ENCODE measurements at regions not wholly inside any gene's neighbourhood (a gene's known extent, or its start where the extent isn't known, plus 50 kb on each side); places are given as distances from the start of the nearest gene placed in this dataset.

DNA sequence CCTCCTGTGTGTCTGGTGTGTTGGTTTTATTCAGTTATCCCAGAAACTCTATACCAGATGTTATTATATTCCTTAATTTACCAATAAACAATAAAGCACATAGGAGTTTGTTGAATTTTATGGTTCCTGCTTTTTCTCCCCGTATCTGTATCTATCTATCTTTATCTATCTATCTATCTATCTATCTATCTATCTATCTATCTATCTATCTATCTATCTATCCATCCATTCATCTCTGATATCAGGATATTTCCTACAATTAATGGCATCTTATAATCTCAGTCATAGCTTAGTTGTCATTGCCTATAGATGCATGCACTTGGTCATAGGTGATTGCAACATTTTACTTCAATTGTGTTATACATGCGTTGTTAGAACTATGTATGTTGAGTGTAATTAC, 500.2 kb upstream of the ZEB2 start:
- DNase-seq (ENCODE audit: low read depth) = no peak

DNA sequence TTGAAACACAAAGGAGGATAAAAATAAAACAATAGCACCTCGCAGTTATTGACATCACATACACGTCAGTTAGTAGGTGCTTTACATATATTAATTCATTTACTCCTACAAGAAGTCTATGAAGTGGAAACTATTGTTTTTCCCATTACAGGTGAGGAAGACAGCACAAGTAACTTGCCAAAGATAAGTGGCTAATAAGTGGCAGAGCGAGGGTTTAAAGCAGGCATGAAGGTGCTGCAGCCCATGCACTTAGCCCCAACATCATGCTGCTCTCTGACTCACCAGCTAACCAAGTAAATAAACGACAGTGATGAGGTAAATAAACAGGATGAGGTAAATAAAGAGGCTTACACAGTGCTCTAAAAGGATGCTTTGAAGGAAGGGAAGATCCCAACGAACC, 498.6 kb upstream of the ZEB2 start:
- no peak for DNase-seq (ENCODE audit: low read depth)

DNA sequence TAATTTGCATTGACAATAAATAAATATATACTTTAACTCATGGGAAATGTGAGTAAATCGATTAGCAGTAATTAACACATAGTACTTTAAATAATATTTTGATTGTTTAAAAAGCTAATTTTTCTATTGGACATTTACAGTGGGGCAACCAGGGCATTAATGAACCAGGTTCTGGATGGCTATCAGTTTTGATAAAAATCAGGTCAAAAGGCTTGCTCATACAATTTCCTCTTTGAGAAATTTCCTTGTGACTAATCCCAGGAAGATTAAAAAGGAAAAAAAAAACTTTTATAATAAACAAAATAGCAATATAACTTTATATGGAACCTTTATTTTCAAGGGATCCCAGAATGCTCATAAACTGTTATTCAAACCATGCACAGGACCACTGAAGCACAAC, 497.2 kb upstream of the ZEB2 start:
- DNase-seq (ENCODE audit: low read depth) = no peak

DNA sequence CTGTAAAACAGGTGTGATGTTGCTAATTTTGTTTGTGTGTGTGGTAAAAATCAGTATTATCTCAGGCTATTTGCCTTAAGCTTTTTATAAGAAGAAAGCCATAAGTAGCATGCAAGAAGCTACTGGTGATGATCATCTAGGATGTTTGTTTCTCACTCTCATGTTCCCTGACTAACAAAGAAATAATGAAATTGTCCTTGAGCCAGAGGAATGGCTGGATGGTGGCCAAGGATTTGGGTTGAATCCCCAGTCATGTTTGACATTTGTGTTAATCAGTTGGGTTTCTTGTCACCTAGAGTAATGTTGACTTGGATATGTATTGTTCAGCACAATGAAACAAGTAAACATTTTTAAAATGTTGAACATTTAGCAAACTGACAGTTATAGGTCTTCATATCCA, 496.8 kb upstream of the ZEB2 start:
- no peak for DNase-seq (ENCODE audit: low read depth)

DNA sequence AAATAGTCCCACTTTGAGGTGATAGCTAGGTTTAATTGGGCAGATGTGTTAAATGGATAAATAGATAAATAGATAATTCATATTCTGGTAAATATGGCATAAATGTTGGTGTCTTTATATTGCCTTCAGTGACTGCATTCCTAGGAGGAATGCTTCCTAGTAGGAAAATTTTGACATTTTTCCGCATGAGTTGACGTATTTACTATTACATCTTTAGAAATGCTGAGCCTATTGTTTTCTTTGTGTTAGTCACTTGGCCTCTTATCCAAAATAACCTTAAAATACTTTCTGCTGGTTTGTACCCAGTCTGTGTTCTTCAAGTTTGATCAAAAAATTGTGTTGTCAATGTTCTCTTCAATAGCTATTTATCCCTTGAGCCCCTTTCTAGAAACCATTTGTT, 495.6 kb upstream of the ZEB2 start:
- no peak for DNase-seq (ENCODE audit: low read depth)

DNA sequence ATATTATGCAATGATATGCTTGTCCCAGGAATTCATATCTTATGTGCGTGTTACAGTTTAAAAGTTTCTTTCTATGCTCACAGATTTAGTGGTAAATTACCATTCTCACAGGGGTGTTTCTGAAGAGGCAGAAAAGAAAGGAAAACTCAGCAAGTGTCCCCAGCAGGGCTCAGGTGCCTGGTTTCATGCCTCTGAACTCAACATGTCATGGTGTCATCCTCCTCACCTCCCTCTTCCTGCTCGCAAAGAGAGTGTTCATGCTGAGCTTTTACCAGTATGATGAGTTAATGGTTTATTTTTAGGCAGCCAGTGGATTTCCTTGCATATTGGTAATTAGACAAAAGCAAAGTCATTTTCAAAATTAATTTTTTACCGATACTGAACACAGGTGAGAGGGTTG, 492.9 kb upstream of the ZEB2 start:
- DNase-seq (ENCODE audit: low read depth) = no peak

DNA sequence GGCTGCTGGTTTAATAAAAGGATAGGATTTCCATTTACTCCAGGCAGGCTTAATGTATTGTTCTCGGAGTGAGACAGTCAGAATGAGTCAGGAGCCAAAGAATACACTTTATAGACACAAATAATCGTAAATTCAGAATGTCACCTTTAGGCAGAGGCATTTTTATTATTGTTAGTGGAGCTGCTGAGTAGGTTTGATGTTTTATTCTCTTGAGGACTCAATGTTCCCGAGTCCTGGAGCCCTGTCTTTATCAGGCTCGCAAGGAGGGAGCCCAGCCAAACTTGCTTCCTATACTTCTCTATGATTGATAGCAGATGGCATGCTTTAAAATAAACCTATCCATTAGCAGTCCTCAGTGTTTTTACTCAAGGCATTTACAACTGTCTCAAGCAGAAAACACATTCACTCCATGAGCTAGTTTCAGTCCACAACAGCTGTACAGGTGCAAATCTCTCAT, 492.3 kb upstream of the ZEB2 start:
- DNase-seq (ENCODE audit: low read depth) = peak; percentile 41

DNA sequence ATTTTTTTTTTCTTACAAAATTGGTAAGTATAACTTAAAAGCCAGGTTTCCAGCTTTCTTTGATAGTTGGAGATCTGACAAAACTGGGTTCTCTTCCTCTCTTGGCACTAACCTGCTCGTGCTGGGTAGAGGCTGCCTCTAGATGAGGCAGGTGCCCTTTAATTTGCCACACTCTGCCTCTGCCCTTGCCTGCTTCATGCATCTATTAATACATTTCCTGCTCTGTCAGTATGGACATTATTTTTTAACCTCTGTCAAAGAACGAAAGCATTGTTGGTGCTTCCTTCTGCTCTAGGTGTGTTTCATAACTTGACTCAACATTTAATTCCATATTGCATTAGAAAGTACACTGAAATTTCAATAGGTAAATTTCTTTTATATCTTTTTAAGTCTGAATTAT, 490.7 kb upstream of the ZEB2 start:
- no peak for DNase-seq (ENCODE audit: low read depth)

DNA sequence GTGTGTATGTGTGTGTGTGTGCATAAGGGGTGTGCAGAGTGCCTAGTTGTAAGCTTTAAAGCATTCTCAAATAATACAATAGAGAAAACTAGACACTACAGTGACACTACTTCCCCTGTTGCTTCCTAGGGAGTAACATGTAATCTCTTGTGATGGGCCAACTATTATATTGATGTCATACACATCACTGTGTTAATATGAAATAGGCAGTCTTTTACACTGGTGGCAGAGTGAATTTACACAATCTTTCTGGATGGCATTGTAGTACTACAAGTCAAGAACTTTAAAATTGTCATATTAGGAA, 488.0 kb upstream of the ZEB2 start:
- no peak for DNase-seq (ENCODE audit: low read depth)

DNA sequence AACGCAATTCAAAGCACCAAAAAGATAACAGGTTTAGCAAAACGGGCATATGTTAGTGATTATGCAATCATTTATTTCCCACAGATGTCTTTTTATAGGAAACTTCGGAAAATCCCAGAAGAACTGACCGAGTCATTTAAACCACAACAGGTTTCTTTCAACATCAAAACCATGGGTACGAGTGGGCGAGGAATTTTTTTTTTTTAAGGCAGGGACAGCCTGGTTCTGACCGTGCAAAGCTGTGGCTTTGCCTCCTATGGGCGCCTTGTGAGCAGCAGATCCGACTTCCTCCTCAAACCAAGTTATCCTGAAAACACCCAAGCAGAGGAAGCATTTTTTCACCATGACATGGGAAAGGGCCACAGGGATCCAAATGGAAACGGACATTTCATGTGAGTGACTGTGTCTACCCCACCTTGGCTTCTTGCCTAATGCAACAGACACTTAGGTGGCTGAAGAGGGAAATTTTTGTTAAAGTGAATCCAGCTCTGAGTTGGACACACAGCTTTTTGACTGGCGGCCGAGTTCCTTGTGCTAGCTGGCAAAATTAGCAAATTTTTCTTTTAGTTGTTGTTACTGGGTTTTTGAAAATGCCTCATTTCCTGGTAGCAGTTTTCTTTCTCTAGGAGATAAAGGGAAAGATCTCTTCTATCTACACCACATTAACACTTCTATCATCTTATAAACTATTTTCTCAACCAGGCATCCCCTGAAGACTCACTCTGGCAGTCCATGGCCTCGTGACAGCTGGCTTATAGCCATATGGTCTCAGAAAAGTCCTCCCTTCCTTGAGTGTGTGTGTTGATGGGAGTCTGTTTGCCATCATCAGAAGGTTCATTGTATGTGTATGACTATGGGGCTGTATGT, 487.4 kb upstream of the ZEB2 start:
- DNase-seq (ENCODE audit: low read depth) = peak; percentile 99

DNA sequence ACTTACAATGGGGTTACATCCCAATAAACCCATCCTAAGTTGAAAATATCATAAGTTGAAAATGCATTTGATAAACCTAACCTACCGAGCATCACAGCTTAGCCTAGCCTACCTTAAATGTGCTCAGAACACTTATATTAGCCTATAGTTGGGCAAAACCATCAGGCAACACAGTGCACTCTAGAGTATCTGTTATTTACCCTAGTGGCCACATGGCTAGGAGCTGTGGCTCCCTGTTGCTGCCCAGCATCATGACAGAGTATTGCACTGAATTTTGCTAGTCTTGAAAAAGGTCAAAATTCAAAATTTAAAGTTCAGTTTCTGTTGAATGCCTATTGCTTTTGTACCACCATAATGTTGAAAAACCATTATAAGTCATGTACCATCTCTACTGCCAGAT, 482.7 kb upstream of the ZEB2 start:
- no peak for DNase-seq (ENCODE audit: low read depth)

DNA sequence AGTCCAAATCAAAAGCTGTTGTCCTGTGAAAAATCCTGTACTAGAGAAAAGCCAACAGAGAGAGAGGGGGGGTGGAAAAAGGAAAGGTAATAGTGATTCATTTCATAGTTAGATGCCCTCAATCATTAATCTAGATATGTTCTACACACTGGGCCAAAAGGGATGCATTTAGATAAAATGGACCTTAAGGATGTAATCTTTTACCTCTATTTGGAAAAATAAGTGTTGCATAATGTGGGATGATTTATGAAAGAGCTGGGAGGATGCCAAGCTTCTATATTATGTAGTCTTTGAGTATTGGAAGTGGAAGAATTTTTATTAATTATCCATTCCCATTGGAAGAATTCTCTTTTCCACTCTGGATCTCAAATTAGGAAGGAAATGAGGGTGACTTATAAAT, 480.5 kb upstream of the ZEB2 start:
- no peak for DNase-seq (ENCODE audit: low read depth)

DNA sequence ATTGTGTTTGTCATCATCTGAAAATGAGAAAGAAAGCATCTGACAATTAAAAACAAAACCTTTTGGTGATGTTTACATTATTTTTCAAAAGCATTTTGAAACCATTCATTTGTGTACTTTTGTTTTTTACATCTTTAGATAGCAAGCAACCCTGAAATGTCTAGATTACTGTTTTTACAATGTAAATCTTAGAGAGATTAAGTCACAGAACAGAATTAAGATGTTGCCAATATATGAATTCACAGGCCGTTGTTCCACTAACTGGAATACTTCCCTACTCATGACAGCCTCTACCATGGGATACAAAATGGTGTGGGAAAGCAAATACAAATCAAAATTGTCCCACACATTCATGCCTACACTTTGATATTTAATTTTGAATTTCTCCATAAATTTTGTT, 480.0 kb upstream of the ZEB2 start:
- no peak for DNase-seq (ENCODE audit: low read depth)

DNA sequence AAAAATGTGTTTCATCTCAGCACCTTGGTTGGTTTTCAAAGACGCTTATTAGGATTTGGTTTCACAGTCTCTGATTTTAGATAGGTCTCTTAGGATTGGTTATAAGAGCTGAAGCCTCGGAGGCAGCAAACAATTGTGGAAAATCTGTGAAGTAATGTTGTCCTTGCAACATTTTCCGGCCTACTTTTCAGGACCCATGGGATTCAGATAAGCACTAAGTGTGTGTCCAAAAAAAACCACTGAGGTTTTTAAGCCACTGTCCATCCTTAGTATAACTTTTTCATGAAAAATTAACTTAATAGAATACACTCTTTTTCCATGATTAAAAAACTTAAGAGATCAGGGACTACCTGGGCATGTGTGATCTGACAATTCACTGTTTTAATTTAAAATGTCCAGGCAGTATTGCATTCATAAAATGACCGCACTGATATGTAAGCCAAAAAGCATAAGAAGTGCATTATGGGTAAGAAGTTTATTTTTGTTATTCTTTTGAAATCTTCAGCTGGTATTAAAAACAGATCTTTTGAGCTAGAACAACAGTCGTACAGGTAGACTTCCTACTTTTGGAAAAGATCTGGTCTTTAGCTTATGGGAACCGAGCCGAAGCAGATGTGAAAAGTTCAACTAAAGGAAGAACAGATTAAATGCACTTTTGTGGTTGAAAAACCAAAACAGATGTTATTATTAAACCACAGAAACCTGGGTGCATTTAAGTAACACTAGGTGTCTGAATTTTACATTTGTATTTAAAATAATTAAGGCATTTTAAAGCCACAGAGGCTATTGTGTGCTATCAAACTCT, 479.4 kb upstream of the ZEB2 start:
- DNase-seq (ENCODE audit: low read depth) = peak; percentile 61

DNA sequence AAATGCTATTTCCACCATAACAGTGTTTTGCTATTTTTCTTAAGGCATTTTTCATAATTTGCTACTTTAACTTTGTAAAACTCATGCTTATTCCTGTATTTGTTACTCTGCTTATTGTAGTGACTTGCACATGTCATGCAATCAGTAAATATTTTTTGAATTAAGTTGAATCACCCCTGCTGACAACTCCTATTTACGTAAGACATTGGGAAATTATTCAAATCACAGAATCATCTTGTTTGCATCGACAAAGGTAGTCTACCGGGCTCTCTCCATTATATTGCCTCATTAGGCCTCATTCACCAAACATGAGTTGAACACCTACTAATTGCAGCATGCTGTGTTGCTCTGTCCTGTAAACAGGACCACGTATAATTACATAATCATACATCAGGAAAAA, 478.5 kb upstream of the ZEB2 start:
- DNase-seq (ENCODE audit: low read depth) = no peak

DNA sequence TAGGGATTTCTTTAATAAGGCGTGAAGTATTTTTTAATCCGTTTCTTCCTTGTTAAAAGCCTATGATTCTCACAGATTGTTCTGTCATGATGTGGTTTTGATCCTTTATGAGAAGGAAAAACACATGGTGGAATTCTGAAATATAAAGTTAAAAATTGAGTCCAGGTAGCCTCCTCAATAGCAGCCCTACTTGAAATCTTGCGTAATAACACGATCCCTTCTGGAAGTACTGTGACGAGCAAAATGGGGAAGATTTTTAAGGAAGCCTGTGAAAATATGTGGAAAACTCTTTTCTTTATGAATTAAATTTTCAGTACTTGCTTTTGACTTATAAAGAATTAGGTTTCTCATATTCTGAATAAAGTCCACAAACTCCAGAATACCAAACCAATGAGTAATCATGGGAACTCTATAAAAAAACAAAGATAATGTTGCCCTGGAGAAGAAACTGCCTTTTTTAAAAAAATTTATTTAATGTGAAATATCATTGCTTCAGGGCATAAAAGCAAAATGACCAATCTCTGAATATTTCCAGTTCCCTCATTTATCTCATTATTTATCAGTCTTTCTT, 476.4 kb upstream of the ZEB2 start:
- peak; percentile 73 for DNase-seq (ENCODE audit: low read depth)

DNA sequence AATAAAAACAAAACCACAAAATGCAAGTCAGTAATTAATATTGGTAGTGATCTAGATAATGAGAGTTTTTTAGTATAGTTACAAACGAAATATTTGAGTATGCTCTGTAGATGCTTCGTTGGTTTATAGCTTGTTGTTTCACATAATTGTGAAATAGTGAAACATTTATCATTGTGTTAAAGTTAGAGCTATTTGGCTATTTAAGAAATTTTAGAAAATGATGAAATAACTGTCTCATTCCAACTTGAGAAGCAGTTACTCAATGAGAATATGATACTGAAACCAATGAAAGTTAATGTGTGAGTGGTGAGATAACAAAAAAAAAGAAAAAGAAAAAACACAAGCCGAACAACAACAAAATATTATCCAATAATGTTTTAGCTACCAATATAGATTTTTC, 475.6 kb upstream of the ZEB2 start:
- DNase-seq (ENCODE audit: low read depth) = peak; percentile 33

DNA sequence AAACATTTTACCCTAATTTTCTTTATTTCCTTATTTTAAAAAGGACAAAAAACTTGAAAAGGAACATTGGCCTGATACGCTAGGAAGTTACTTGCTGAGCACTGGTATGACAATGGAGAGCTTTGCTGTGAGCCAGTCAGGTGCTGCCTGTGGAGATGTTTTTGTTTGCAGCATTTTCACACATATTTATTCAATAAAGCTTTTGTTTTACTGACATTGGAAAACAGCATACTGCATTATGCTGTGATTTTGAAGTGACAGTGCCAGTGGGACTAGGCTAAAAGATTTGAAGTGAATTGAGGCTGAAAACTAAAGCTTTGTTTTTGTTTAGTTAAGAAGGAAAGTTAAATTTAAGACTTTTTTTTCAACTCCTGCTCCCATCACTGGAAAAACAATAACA, 470.7 kb upstream of the ZEB2 start:
- no peak for DNase-seq (ENCODE audit: low read depth)

DNA sequence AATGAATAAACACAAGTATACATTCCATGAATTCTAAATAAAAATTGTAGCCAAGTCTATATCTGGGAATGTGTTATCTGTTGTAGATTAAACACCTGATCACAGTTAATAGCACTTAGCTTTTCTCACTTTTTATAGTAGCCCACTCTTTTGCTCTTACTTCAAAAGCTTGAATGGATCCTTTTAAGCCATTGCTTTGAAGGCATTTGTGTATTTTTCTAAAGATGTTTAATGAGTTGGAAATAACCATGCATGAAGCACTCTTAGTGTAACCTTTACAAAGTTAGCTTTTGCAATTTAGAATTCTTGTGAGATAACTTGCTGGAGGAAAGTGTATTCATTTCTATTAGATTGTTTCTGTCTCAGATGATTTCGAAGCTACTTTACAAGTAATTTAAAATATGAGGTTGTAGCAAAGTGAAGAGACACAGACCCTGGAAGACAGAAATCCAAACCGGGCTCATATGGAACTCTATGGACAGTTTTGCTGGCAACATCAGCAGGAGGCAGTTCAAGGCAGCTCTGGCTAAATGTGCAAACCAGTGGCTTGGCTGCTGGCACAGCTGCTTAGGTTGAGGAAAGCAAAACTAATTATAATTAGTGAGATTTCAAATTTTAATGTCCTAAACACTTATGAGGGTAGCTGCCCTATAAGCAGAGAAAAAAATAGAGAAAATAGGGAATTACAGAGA, 469.8 kb upstream of the ZEB2 start:
- no peak for DNase-seq (ENCODE audit: low read depth)

DNA sequence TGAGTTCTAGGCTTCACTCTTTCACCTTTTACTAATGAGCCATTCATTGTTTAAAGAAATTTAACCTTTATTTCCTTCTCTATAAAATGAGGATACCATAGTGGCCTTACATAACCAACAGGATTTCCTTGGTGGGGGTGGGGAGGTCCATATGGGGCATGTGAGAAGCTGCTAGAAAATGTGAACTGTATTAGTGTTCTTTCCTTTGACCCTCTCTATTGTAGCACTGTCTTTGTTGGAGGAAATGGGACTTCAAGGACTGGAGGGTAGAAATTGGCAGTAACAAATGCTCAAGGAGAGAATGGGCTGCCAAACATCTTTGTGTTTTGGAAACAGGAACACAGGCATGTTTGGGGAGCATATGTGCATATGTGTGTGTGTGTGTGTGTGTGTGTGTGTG, 468.7 kb upstream of the ZEB2 start:
- no peak for DNase-seq (ENCODE audit: low read depth)

DNA sequence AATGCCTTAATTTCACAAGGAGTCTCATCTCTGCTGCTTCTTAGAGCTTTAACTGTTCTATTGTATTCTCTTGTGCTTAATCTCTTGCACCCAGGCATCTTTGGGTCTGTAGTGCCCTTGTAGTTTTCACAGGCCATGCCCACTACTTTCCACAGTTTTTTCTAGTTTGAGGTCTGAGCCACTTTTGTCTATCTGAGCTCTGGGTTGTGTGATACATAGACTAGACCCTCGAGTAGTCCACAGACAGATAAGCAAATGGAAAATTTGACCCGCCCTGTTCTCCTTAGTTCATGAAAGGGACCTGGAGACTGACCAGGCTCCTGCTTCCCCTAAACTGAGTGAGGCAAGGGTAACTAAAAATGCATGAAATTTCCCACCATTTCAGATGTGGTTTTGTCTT, 466.8 kb upstream of the ZEB2 start:
- DNase-seq (ENCODE audit: low read depth) = no peak

DNA sequence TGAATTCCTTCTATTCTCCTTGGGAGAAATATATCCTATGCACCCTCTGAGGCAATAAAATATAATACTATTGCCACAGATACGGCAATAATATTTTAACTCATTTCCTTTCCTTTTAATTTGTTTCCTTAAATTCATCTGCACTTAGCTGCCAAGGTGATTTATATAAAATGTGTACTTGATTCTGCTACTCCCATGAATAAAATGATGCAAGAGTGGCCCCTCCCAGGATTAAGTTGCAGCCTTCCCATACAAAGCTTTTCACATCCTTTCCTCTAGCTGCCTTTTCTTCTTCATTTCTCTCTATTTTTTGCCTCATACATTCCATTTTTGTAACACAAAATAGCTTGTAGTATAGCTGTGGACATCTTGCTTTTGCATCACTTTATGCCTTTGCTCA, 464.1 kb upstream of the ZEB2 start:
- DNase-seq (ENCODE audit: low read depth) = no peak

Data from LHCN-M2 (cell line).